IgD-negative memory B cell (primary cell): ENCODE measurements at regions not wholly inside any gene's neighbourhood (a gene's known extent, or its start where the extent isn't known, plus 50 kb on each side); places are given as distances from the start of the nearest gene placed in this dataset.

Source experiments
- H3K27ac Mint-ChIP-seq, 3 donors: one replicate each; pipeline ENCODE4 v1.8.0; 2020 to 2022; ENCODE audit warnings: mild to moderate bottlenecking in 3 of 3, mixed read lengths in 3 of 3, moderate library complexity in 1 of 3
- H3K27me3 Mint-ChIP-seq: one replicate; pipeline ENCODE4 v1.8.0; 2021; ENCODE audit warnings: mixed read lengths
- H3K36me3 Mint-ChIP-seq: one replicate; pipeline ENCODE4 v1.8.0; 2020; ENCODE audit warnings: mild to moderate bottlenecking, mixed read lengths
- H3K4me1 Mint-ChIP-seq, 3 donors: one replicate each; pipeline ENCODE4 v1.8.0; 2020 to 2022; ENCODE audit warnings: mixed read lengths in 3 of 3, mild to moderate bottlenecking in 1 of 3
- H3K4me3 Mint-ChIP-seq, 4 donors: one replicate each; pipeline ENCODE4 v1.8.0; 2020 to 2022; ENCODE audit warnings: mild to moderate bottlenecking in 4 of 4, mixed read lengths in 4 of 4, moderate library complexity in 3 of 4
- H3K9me3 Mint-ChIP-seq, 3 donors: one replicate each; pipeline ENCODE4 v1.8.0; 2020 to 2021; ENCODE audit warnings: mixed read lengths in 3 of 3, mild to moderate bottlenecking in 1 of 3

GRCh38 chr1:172809750-172810149 lies 150.8 kb downstream of the FASLG start:
- H3K27ac Mint-ChIP-seq: no peak overlapping the region
- peaks cover 0 to 5% (median 5%) of the 10 kb centered on the region in 3 donors for H3K4me1 Mint-ChIP-seq
- peaks cover under 1 to 3% (median 2%) of the 10 kb centered on the region in 3 donors for H3K9me3 Mint-ChIP-seq
- H3K4me3 Mint-ChIP-seq: no peak overlapping the region
- H3K27me3 Mint-ChIP-seq: no peaks in the 10 kb centered on the region
- peaks cover 4% of the 10 kb centered on the region for H3K36me3 Mint-ChIP-seq

- Mint-ChIP-seq H3K4me3 (no peak overlapping the region), H3K27ac (no peak overlapping the region), H3K27me3 (no peaks in the 10 kb centered on the region), H3K4me1 (peaks cover 0 to 5% (median 5%) of the 10 kb centered on the region in 3 donors), H3K36me3 (peaks cover 4% of the 10 kb centered on the region), H3K9me3 (peaks cover 0 to 4% (median 3%) of the 10 kb centered on the region in 3 donors)
These were observed 151.7 kb downstream of the FASLG start for GRCh38 chr1:172810480-172811175.

DNA sequence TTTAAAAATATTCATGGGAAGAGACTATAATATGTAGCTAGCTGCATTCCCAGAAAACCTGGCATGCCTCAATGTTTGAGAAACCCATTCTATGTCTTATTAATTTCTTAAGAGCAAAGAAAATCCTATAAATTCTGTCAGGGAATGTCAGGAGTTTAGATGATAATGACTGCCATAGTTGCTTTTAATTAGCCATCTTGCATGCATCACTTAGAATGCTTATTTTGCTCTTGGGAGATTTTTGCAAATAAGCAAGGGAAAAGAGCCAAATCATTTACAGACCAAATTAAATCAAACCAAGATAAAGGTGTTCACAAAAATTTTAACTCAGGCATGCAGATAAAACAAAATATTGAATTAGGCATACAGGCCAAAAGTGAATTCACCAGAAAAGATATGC lies 152.8 kb downstream of the FASLG start:
- Mint-ChIP-seq H3K27me3 (no peaks in the 10 kb centered on the region), H3K4me3 (no peak overlapping the region), H3K4me1 (peaks cover 4 to 8% (median 5%) of the 10 kb centered on the region in 3 donors), H3K27ac (no peak overlapping the region), H3K9me3 (peaks cover 0 to 4% (median 3%) of the 10 kb centered on the region in 3 donors), H3K36me3 (peaks cover 4% of the 10 kb centered on the region)

- H3K4me1 Mint-ChIP-seq: peaks cover 7 to 10% (median 7%) of the 10 kb centered on the region in 3 donors
- no peaks in the 10 kb centered on the region for H3K27me3 Mint-ChIP-seq
- no peak overlapping the region for H3K27ac Mint-ChIP-seq
- H3K9me3 Mint-ChIP-seq: peaks cover 0 to 4% (median 3%) of the 10 kb centered on the region in 3 donors
- no peak overlapping the region for H3K4me3 Mint-ChIP-seq
- peaks cover 4% of the 10 kb centered on the region for H3K36me3 Mint-ChIP-seq
These were observed 153.2 kb downstream of the FASLG start for GRCh38 chr1:172812118-172812517.

DNA sequence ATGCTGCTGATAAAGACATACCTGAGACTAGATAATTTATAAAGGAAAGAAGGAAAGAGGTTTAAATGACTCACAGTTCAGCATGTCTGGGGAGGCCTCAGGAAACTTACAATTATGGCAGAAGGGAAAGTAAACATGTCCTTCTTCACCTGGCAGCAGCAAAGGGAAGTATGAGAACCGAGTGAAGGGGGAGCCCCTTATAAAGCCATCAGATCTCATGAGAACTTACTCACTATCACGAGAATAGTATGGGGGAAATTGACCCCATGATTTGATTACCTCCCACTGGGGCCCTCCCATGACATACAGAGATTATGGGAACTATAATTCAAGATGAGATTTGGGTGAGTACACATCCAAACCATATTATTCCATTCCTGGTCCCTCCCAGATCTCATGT lies 154.4 kb downstream of the FASLG start:
- H3K9me3 Mint-ChIP-seq: peaks cover 0 to 3% (median 2%) of the 10 kb centered on the region in 3 donors
- peaks cover 4% of the 10 kb centered on the region for H3K36me3 Mint-ChIP-seq
- no peak overlapping the region for H3K27ac Mint-ChIP-seq
- no peaks in the 10 kb centered on the region for H3K27me3 Mint-ChIP-seq
- H3K4me3 Mint-ChIP-seq: no peak overlapping the region
- H3K4me1 Mint-ChIP-seq: peaks cover 10 to 17% (median 17%) of the 10 kb centered on the region in 3 donors

GRCh38 chr1:172814428-172814827 lies 155.5 kb downstream of the FASLG start:
- Mint-ChIP-seq H3K27ac (no peak overlapping the region), H3K9me3 (peaks cover 0 to 3% (median 2%) of the 10 kb centered on the region in 3 donors), H3K4me1 (peaks cover 15 to 25% (median 20%) of the 10 kb centered on the region in 3 donors), H3K36me3 (peaks cover 4% of the 10 kb centered on the region), H3K27me3 (no peaks in the 10 kb centered on the region), H3K4me3 (no peak overlapping the region)

- Mint-ChIP-seq H3K36me3 (no peaks in the 10 kb centered on the region), H3K27me3 (no peaks in the 10 kb centered on the region), H3K4me1 (peaks cover 18 to 30% (median 25%) of the 10 kb centered on the region in 3 donors), H3K4me3 (no peak overlapping the region), H3K27ac (no peak overlapping the region), H3K9me3 (peaks cover 0 to 3% (median 2%) of the 10 kb centered on the region in 3 donors)
These were observed 156.8 kb downstream of the FASLG start for GRCh38 chr1:172815740-172816139.

- H3K4me1 Mint-ChIP-seq: peaks cover 18 to 30% (median 27%) of the 10 kb centered on the region in 3 donors
- peak overlapping the region; percentile 74 to 97 (median 93) for H3K27ac Mint-ChIP-seq
- peak overlapping the region; percentile 42 to 76 (median 67) for H3K4me3 Mint-ChIP-seq
- H3K27me3 Mint-ChIP-seq: no peaks in the 10 kb centered on the region
- H3K36me3 Mint-ChIP-seq: no peaks in the 10 kb centered on the region
- H3K9me3 Mint-ChIP-seq: peaks cover 0 to 2% (median 0%) of the 10 kb centered on the region in 3 donors
These were observed 160.1 kb downstream of the FASLG start for GRCh38 chr1:172818841-172819527.

- Mint-ChIP-seq H3K36me3 (no peaks in the 10 kb centered on the region), H3K9me3 (no peaks in the 10 kb centered on the region), H3K27me3 (no peaks in the 10 kb centered on the region), H3K27ac (peak overlapping the region in 2 of 3 donors; percentile 16 to 87), H3K4me3 (no peak overlapping the region), H3K4me1 (peaks cover 18 to 30% (median 27%) of the 10 kb centered on the region in 3 donors)
These were observed 161.7 kb downstream of the FASLG start for GRCh38 chr1:172820475-172821158.

DNA sequence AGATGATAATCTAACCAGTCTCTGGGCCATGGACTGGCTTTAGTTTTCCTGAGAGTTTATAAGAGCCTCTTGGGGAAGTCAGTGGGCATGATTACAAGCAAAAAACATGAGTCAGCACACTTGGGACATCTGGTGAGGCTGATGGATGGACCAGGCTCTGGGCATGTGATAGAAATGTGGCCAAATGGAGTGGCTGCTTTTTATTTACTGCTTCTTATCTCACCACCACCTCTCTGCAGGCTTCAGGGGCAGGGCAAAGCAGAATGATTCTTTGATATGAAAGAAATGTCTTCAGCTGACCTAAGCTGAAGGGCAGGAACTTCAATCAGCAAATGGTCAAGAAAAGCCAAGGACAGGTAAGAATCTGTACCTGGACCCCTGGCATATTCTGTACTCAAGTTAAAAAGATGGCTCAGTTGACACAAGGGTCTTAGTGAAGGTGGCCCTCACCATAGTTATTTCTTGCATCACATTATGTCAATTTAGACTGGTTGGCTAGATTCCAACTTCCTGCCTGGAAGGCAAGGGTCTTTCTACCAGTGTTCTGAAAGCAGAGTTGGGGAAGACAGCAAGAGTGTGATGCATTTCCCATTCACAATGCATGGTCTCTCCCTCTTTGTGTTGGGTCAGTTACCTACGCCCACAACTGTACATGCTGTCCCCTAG lies 162.8 kb downstream of the FASLG start:
- Mint-ChIP-seq H3K9me3 (no peaks in the 10 kb centered on the region), H3K27me3 (no peaks in the 10 kb centered on the region), H3K27ac (peak overlapping the region in 1 of 3 donors; percentile 67), H3K36me3 (no peaks in the 10 kb centered on the region), H3K4me1 (peaks cover 14 to 30% (median 23%) of the 10 kb centered on the region in 3 donors), H3K4me3 (no peak overlapping the region)

DNA sequence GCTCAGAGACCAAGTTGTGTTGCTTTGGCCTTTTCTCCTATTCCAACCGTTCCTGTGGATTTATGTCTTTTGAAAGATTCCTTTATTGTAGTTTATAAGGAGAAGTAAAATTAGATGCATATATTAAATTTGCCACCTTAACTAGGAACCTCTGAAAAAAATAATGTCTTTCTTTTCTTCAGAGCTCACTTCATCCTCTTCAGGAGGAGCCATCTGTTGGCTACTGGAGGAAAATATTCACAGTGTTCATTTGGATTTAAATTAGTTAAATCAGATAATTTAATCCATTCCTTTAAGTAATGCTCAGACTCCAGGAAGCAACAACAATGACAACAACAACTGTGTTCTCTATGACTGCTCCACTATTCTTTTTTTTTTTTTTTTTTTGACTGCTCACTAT lies 164.0 kb downstream of the FASLG start:
- Mint-ChIP-seq H3K27me3 (no peaks in the 10 kb centered on the region), H3K4me3 (no peak overlapping the region), H3K27ac (no peak overlapping the region), H3K36me3 (no peaks in the 10 kb centered on the region), H3K9me3 (no peaks in the 10 kb centered on the region), H3K4me1 (peaks cover 11 to 22% (median 18%) of the 10 kb centered on the region in 3 donors)

GRCh38 chr1:172823534-172823933 lies 164.6 kb downstream of the FASLG start:
- H3K4me3 Mint-ChIP-seq: no peak overlapping the region
- H3K36me3 Mint-ChIP-seq: no peaks in the 10 kb centered on the region
- no peaks in the 10 kb centered on the region for H3K27me3 Mint-ChIP-seq
- H3K9me3 Mint-ChIP-seq: no peaks in the 10 kb centered on the region
- no peak overlapping the region for H3K27ac Mint-ChIP-seq
- peaks cover 6 to 16% (median 14%) of the 10 kb centered on the region in 3 donors for H3K4me1 Mint-ChIP-seq

- no peaks in the 10 kb centered on the region for H3K9me3 Mint-ChIP-seq
- no peaks in the 10 kb centered on the region for H3K27me3 Mint-ChIP-seq
- H3K4me3 Mint-ChIP-seq: no peak overlapping the region
- no peak overlapping the region for H3K27ac Mint-ChIP-seq
- peaks cover 5 to 14% (median 12%) of the 10 kb centered on the region in 3 donors for H3K4me1 Mint-ChIP-seq
- H3K36me3 Mint-ChIP-seq: no peaks in the 10 kb centered on the region
These were observed 165.3 kb downstream of the FASLG start for GRCh38 chr1:172824209-172824608.

DNA sequence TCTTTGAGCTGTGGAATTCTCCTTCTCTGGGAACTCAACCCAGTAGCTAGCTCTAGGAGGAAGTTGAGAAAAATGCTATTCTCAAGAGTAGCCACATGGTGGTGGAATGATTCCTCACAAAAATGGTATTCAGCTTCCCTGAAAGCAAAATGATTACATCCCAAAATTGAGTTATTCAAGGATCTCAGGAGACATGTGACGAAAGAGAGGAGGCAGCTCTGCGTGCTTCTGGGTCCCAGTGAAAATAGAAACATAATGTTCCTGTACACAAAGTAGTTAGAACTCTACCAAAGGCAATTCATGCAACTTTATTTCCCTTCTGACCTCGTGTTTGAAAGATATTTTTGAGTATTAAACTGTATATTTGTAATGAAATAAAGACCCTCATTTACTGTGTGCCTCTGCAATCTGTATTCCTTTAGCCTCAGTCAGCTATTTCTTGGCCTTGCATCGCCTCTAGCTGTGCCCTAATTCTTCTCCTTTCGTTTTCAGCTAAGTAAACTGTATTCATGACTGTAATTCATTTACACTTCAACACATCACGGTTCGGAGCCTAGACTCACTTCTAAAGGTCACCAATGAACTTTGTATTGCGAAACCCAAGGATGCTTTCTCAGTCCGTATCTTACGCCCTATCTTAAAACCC lies 167.3 kb downstream of the FASLG start:
- no peak overlapping the region for H3K4me3 Mint-ChIP-seq
- no peak overlapping the region for H3K27ac Mint-ChIP-seq
- no peaks in the 10 kb centered on the region for H3K36me3 Mint-ChIP-seq
- no peaks in the 10 kb centered on the region for H3K9me3 Mint-ChIP-seq
- H3K27me3 Mint-ChIP-seq: no peaks in the 10 kb centered on the region
- H3K4me1 Mint-ChIP-seq: no peaks in the 10 kb centered on the region
